Epithelial cell of proximal tubule (primary cell): ENCODE measurements at regions not wholly inside any gene's neighbourhood (a gene's known extent, or its start where the extent isn't known, plus 50 kb on each side); places are given as distances from the start of the nearest gene placed in this dataset.

ENCODE experiments used
- DNase-seq: peaks from one replicate; pipeline ENCODE4 v3.0.0-alpha.2; 2011; ENCODE audit warnings: low read depth
- H3K4me3 ChIP-seq: 2 replicates; pipeline ENCODE4 v1.5.1; 2011; ENCODE audit warnings: low read depth, mild to moderate bottlenecking, low read length
- TF ChIP-seq, protein P1 (sequence below): conservative IDR thresholded peaks from 2 replicates; pipeline ENCODE4 v1.5.1; 2012; ENCODE audit warnings: low read depth, mild to moderate bottlenecking, low read length

DNA sequence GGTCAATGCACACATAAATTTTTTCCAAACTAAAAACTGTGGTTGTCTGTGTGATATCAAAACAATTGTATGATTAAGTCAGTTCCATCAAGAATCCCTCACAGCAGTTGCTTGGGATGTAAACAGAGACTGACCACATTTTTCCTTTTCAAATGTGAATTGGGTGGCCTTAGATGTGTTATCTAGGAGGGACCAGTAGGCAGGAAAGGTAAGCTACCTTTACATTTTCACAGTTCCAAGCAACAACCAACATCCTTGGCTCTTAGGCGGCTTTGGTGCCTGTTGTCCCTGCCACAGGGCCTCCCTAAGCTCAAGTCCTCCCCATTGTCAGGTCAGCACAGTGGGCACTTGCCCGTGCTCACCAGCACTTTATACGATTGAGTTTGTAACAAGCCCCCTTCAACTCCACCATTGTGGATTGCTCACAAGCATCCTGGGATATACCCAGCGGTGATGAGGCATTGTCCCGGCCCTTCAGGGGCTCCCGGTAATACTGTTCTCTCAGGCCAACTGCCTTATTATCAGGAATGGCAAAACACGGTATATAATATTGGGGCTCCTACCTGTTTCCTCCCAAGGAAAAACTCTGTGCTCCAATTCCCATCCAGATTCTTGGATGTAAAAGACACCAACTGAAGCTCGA, 114.9 kb upstream of the ANKRD1 start:
- no peak overlapping the region for H3K4me3 ChIP-seq
- TF ChIP-seq, protein P1, sequence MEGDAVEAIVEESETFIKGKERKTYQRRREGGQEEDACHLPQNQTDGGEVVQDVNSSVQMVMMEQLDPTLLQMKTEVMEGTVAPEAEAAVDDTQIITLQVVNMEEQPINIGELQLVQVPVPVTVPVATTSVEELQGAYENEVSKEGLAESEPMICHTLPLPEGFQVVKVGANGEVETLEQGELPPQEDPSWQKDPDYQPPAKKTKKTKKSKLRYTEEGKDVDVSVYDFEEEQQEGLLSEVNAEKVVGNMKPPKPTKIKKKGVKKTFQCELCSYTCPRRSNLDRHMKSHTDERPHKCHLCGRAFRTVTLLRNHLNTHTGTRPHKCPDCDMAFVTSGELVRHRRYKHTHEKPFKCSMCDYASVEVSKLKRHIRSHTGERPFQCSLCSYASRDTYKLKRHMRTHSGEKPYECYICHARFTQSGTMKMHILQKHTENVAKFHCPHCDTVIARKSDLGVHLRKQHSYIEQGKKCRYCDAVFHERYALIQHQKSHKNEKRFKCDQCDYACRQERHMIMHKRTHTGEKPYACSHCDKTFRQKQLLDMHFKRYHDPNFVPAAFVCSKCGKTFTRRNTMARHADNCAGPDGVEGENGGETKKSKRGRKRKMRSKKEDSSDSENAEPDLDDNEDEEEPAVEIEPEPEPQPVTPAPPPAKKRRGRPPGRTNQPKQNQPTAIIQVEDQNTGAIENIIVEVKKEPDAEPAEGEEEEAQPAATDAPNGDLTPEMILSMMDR, result no peak
- DNase-seq, result no peak

DNA sequence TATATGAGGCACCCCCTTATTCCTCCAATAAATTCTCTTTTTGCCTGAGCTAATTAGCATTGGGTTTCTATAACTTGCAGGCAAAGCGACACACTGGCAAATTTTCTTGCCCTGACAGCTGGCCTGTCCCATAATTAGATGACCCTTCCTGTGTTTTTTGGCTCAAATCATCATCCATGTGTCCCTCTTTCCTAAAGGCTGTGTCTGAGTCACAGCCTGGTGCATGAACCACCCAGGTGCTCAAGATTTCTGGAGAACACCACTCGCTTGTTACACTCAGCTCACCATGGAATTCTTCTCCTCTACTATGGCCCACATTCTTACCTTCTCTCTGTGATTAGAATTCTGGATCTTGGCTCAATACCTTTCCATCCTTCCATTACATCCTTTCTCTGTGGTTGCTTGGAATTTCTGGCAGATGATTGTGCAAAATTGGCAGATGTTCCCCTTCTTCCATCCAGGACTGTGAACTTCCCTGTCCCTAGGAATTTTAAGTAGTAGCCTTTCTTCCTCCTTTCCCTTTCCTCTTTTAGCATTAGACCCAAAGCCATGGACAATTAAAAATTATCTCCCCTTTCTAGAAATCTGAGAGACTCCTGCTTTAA, 116.0 kb upstream of the ANKRD1 start:
- TF ChIP-seq, protein P1, result no peak
- H3K4me3 ChIP-seq, result no peak overlapping the region
- DNase-seq, result no peak

DNA sequence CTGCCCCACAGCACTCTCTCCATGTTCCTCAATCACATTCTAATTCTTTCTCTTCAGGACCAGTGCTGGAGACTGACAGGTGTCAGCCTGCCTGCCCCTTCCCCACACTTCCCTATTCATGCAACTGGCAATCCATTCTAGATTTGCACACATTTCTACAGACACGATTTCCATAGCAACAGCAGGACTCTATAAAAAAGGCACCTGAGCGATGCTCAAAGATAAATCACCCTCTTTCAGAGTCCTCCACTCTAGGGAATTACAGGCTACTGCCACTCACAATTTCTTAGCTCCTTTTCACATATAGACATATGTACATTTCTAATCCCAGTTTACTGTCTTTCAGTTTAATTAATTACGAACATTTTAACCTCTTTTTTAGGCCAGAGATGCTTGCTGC, 118.1 kb upstream of the ANKRD1 start:
- TF ChIP-seq, protein P1, result no peak
- no peak for DNase-seq
- no peak overlapping the region for H3K4me3 ChIP-seq

DNA sequence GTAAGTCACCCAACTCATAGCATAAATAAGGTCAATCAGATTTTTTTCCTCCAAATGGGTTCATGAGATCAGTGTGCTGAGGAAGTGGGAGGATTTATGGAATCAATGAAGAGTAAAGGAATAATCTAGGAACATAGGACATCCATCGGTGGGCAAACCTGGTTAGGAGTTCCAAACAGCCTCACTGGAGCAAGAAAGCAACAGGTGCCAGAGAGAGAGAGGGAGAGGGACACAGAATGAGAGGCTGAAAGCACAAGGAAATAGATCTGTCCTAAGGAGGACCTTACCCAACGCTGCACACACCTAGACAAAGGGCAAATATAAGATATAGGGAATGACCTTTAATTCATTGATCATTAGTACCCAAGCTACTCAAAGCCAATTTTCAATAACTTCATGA, 119.5 kb upstream of the ANKRD1 start:
- TF ChIP-seq, protein P1, result no peak
- no peak overlapping the region for H3K4me3 ChIP-seq
- no peak for DNase-seq

DNA sequence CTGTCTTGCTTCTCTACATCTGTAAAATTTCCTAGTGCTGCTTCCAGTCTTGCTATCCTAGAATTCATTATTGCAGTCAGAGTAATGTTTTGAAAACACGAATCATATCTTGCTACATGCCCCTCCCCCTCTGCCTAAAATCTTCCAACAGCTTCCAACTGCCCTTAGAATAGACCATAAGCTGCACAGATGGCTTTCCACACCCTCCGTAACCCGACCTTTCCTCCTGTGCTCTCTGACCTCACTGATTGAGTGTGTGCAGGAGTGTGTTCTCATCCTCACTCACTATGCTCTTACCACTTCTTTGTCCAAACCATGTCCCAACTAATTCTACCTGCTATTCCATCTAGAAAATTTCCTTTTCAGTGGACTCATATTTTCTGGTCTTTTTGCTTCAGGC, 121.2 kb upstream of the ANKRD1 start:
- DNase-seq, result no peak
- TF ChIP-seq, protein P1, result no peak
- no peak overlapping the region for H3K4me3 ChIP-seq

DNA sequence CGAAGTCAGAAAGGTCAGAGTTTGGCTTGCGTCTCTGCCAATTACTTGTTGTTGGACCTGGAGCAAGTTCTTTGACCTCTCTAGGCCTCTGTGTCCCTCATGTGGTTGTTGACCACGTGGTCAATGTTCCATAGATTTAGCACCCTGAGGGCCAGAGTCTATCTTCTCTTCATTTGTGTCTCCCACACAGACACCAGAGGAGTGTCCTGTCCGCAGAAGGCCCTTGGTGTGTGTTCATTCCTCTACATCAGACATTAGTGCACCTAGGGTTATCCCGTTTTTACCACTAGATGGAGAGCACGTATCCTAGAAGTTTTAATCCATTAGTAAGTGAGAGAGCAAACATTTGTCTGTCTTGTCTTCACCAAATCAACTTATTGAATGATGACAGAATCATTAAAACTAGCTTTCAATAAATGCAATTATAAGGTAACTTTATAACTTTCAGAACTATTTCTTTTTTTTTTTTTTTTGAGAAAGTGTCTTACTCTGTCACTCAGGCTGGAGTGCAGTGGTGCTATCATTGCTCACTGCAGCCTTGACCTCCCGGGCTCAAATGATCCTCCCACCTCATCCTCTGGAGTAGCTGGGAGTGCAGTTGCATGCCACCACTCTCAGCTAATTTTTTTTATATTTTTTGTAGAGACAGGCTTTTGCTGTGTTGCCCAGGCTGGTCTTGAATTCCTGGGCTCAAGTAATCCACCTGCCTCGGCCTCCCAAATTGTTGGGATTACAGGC, 122.5 kb upstream of the ANKRD1 start:
- no peak for DNase-seq
- no peak overlapping the region for H3K4me3 ChIP-seq
- TF ChIP-seq, protein P1, result peak; percentile 68
